Ishikawa (cell line): ENCODE measurements at regions not wholly inside any gene's neighbourhood (a gene's known extent, or its start where the extent isn't known, plus 50 kb on each side); places are given as distances from the start of the nearest gene placed in this dataset.

Experiments used
- CEBPB ChIP-seq: IDR thresholded peaks from 2 replicates; pipeline ENCODE4 v1.6.1; 2012
- CREB1 ChIP-seq: IDR thresholded peaks from 2 replicates; pipeline ENCODE4 v1.6.1; 2012; ENCODE audit warnings: low read depth
- EGR1 ChIP-seq: IDR thresholded peaks from 2 replicates; pipeline ENCODE4 v1.6.1; 2012
- EP300 ChIP-seq: IDR thresholded peaks from 2 replicates; pipeline ENCODE4 v1.6.1; 2012; ENCODE audit warnings: borderline replicate concordance
- FOXM1 ChIP-seq: IDR thresholded peaks from 2 replicates; pipeline ENCODE4 v1.6.1; 2012; ENCODE audit warnings: low read depth, borderline replicate concordance
- NFIC ChIP-seq: IDR thresholded peaks from 2 replicates; pipeline ENCODE4 v1.6.1; 2012
- RAD21 ChIP-seq: IDR thresholded peaks from 2 replicates; pipeline ENCODE4 v1.6.1; 2012; ENCODE audit warnings: low read depth
- TAF1 ChIP-seq: IDR thresholded peaks from 2 replicates; pipeline ENCODE4 v1.6.1; 2012; ENCODE audit warnings: low read depth, mild to moderate bottlenecking
- TCF12 ChIP-seq: IDR thresholded peaks from 2 replicates; pipeline ENCODE4 v1.6.1; 2012; ENCODE audit warnings: low read depth
- TEAD4 ChIP-seq: IDR thresholded peaks from 2 replicates; pipeline ENCODE4 v1.6.1; 2012
- YY1 ChIP-seq: IDR thresholded peaks from 2 replicates; pipeline ENCODE4 v1.6.1; 2012; ENCODE audit warnings: low read depth
- ZBTB7A ChIP-seq: IDR thresholded peaks from 2 replicates; pipeline ENCODE4 v1.6.1; 2012; ENCODE audit warnings: low read depth
- TF ChIP-seq, protein P1 (sequence below): IDR thresholded peaks from 2 replicates; pipeline ENCODE4 v1.6.1; 2012
- TF ChIP-seq, protein P2 (sequence below): IDR thresholded peaks from 2 replicates; pipeline ENCODE4 v1.6.1; 2012
- TF ChIP-seq, protein P3 (sequence below): IDR thresholded peaks from 2 replicates; pipeline ENCODE4 v1.6.1; 2012; ENCODE audit warnings: low read depth, mild to moderate bottlenecking

DNA sequence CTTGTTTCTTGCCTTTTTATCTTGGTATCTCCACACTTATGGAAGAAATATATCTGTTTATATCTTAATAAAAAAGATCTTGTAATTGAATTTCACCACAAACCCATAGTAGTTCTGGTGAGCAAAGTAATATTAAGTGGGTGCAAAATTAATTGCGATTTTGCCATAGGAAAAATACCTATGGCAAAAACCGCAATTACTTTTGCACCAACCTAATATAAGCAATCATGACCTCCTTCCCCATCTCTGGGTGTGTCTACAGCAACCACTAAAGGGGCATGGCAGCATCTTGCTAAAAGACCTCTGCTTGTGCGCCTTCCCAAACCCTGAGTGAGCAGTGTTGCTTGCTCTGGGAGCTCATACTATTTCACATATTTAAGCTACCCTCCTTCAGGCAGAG is 124.2 kb upstream of the GUCY1A1 start:
- TF ChIP-seq, protein P1, sequence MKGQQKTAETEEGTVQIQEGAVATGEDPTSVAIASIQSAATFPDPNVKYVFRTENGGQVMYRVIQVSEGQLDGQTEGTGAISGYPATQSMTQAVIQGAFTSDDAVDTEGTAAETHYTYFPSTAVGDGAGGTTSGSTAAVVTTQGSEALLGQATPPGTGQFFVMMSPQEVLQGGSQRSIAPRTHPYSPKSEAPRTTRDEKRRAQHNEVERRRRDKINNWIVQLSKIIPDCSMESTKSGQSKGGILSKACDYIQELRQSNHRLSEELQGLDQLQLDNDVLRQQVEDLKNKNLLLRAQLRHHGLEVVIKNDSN = no peak
- TF ChIP-seq CREB1 = no peak
- no peak for TF ChIP-seq ZBTB7A
- no peak for TF ChIP-seq TCF12
- no peak for TF ChIP-seq FOXM1
- no peak for TF ChIP-seq TAF1
- no peak for TF ChIP-seq CEBPB
- TF ChIP-seq, protein P2, sequence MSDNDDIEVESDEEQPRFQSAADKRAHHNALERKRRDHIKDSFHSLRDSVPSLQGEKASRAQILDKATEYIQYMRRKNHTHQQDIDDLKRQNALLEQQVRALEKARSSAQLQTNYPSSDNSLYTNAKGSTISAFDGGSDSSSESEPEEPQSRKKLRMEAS = no peak
- no peak for TF ChIP-seq YY1
- TF ChIP-seq EGR1 = no peak
- TF ChIP-seq NFIC = no peak
- TF ChIP-seq TEAD4 = no peak
- TF ChIP-seq EP300 = no peak
- TF ChIP-seq RAD21 = no peak
- TF ChIP-seq, protein P3, sequence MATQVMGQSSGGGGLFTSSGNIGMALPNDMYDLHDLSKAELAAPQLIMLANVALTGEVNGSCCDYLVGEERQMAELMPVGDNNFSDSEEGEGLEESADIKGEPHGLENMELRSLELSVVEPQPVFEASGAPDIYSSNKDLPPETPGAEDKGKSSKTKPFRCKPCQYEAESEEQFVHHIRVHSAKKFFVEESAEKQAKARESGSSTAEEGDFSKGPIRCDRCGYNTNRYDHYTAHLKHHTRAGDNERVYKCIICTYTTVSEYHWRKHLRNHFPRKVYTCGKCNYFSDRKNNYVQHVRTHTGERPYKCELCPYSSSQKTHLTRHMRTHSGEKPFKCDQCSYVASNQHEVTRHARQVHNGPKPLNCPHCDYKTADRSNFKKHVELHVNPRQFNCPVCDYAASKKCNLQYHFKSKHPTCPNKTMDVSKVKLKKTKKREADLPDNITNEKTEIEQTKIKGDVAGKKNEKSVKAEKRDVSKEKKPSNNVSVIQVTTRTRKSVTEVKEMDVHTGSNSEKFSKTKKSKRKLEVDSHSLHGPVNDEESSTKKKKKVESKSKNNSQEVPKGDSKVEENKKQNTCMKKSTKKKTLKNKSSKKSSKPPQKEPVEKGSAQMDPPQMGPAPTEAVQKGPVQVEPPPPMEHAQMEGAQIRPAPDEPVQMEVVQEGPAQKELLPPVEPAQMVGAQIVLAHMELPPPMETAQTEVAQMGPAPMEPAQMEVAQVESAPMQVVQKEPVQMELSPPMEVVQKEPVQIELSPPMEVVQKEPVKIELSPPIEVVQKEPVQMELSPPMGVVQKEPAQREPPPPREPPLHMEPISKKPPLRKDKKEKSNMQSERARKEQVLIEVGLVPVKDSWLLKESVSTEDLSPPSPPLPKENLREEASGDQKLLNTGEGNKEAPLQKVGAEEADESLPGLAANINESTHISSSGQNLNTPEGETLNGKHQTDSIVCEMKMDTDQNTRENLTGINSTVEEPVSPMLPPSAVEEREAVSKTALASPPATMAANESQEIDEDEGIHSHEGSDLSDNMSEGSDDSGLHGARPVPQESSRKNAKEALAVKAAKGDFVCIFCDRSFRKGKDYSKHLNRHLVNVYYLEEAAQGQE = no peak

DNA sequence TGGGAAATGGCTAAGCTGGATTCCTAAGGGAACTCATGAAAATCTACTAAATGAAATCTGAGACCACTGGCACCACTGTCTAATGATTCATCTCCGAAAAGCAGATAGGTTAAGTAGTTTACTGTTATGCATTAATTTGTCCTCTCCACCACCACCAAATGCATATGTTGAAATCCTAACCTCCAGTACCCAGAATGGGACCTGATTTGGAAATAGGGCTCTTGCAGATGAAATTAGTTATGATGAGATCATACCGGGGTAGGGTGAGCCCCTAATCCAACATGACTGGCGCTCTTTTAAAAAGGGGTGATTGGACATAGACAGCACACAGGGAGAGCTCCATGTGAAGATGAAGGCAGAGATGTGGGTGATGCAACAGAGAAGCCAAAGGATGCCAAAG is 124.9 kb upstream of the GUCY1A1 start:
- TF ChIP-seq TEAD4 (no peak), CEBPB (no peak), YY1 (no peak), FOXM1 (no peak), CREB1 (no peak), TCF12 (no peak), ZBTB7A (no peak)

DNA sequence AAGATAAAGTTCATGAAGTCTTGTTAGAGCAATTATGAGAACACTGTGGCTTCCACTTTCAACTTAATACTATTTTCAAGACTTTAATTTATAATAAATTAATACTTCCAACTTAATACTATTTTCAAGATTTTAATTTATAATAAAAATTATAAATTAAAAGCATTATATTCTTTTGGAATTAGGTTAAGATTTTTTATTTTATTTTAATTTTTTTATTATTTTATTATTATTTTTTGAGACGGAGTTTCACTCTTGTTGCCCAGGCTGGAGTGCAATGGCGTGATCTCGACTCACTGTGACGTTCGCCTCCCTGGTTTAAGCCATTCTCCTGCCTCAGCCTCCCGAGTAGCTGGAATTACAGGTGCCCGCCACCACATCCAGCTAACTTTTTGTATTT is 126.0 kb upstream of the GUCY1A1 start:
- TF ChIP-seq CEBPB (no peak), CREB1 (no peak)

DNA sequence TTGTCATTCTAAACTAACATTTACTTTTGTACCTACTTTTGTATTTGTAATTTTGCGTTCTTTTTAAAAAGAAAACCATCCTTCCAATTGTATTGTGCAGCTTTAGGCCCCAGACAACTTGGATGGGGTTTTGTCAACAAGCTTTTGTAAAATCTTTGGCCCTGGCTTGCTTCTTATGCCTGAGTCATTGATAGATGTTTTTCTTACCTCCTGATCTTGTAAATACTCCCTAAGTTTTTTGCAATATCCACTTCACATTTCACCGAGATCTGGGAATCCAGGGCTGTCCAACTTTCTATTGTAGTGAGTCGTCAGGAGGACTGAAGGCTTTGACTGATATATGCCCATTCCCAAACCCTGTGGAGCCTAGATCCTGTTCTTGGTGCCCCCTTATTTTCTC is 126.9 kb upstream of the GUCY1A1 start:
- no peak for TF ChIP-seq EP300
- no peak for TF ChIP-seq TCF12
- TF ChIP-seq RAD21 = no peak
- TF ChIP-seq ZBTB7A = no peak
- TF ChIP-seq, protein P2 = no peak
- no peak for TF ChIP-seq CEBPB
- no peak for TF ChIP-seq TEAD4

DNA sequence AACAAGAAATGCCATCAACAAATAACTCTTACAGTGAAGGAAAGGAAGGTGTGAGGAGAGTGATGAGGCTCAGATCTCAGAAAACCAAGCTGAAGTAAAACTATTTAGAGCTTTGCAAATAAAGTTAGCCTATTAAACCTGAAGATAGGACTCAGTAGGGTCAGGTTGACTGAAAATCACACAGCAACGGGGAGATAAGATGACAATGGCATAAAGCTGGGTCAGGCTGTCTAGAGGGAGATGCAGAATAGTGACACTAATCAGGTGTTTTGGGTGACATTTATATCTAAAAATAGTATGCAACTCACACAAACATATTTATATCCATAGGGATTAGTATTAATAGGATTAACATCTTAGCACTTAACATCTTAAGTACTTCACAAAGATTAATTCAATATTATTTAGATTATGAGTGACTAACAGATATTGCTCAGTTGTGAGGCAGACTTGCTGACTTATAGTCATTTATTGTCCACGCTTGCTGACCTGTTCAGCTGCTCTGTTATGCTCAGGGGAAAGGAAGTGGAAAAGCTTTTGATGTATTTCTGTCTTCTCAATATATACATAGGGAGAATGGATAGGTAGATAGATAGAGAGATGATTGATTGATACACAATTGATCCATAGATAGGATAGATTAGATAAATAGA is 130.7 kb upstream of the GUCY1A1 start:
- TF ChIP-seq CEBPB (no peak), TCF12 (no peak), YY1 (no peak), NFIC (no peak), EP300 (no peak), TEAD4 (no peak), EGR1 (no peak), TAF1 (no peak)
- TF ChIP-seq, protein P1 = no peak

DNA sequence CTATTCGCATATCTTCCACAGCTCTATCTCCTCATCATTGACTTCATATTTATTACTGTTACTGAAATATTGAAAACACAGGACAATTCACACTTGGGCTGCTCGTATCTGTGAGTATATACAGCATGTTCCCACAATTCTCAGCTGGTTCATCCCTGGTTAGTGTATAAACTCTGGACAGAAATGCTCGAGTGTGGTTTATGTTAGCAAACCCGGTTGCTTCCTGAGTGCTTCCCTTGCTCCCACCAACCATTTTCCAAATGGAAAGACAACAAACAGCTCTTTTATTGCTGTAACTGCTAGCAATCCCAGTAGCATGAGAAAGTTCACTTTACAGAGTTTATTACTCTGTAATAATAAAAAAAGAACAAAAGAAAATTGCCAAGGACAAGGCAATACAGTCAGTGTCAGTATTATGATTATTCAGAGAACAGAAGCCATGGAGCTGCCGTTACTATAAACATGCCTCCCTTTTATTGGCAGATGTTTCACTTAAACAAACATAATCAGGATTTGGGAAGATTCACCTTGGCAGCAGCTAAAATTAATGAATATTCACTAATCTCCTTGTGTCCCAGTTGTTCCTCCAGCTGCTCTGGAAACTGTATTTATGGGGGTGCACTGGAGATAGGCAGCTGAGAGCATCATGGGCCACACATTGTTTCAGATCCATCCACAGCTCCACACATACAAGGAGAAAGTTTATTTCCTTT is 134.1 kb upstream of the GUCY1A1 start:
- TF ChIP-seq, protein P3 = no peak
- TF ChIP-seq TEAD4 = no peak
- no peak for TF ChIP-seq NFIC
- TF ChIP-seq FOXM1 = no peak
- TF ChIP-seq, protein P2 = no peak
- no peak for TF ChIP-seq TCF12
- TF ChIP-seq RAD21 = no peak
- TF ChIP-seq EP300 = no peak
- no peak for TF ChIP-seq YY1
- TF ChIP-seq EGR1 = no peak
- TF ChIP-seq CREB1 = no peak
- TF ChIP-seq TAF1 = no peak
- TF ChIP-seq ZBTB7A = no peak
- TF ChIP-seq, protein P1 = no peak
- no peak for TF ChIP-seq CEBPB
